ENCODE measurements at regions not wholly inside any gene's neighbourhood (a gene's known extent, or its start where the extent isn't known, plus 50 kb on each side); places are given as distances from the start of the nearest gene placed in this dataset.
"Not testable (repeated sequence)": the region's sequence is repeated elsewhere in the genome, so short reads cannot be mapped to it uniquely, and the experiment has no call there.

- no peak for DNase-seq (ENCODE audit: low spot score)
Observed at GRCh38 chr7:65251851-65252620, 121.6 kb upstream of the ZNF92 start.

DNA sequence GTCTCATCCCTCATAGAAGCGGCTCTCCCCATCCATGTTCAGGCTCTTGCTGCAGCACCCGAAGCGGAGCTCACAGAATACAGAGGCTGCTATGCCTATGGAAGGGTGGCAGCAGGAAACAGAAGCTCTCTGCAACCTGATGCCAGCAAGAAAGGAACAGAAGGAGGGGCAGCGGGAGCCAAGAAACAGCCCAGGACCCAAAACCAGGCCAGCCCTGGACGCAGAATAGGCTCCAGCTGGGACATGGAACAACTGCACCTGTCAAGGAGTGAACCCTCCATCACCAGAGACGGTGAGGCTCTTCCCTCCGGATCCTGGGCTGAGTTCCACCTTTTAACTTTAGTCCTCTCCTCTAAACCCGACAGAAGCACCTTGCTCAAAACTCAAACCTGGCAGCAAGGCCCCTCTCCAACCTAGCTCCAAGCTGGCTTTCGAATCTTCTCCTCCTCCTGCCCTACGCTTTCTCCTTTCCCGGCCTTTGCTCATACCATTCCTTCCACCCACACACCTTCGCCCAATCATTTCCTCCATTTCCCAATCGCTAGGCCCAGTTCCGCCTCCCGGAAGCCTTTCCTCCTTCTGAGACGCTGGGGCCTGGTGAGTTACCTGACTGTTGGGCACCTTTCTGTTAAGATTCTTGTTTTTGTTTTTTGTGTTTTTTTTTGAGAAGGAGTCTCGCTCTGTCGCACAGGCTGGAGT, 122.8 kb upstream of the ZNF92 start:
- DNase-seq (ENCODE audit: low spot score) = no peak

DNA sequence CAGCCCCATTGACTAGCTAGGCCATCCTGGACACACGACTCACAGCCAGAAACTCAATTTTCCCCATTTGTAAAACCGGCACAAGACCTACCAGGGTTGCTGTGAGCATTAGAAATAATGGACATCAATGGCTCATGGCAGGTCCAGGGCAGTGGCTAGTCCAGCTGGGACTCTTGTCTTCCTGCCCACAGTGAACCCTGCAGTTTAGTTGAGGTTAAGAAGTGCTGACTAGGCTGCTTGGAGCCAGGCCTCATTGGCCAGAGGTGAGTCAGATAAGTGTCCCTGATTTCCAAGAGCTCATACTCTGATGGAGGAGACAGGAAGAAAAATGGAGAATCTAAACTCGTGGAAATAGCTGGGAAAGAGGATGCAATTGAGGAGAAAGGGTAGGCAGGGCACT, 123.4 kb upstream of the ZNF92 start:
- no peak for DNase-seq (ENCODE audit: low spot score)

DNA sequence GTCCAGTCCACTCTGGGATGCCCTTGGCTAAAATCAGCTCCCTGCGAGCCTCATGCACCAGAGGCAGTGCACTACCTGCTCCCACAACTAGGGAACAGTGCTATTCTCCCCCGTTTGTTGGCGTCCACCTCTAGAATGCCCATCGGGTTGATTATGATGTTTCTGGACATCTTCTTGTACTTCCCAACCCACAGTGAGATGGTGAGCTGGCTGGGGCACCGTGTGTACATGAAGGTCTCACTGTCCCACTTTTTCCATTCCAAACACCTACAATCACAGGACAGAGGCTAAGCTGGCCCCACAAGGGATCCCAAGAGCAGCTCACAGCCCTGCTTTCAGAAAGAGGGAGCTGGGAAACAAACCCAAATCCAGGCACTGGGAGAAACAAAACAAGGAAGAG, 126.2 kb upstream of the ZNF92 start:
- no peak for DNase-seq (ENCODE audit: low spot score)

GRCh38 chr7:65239707-65240352, 133.8 kb upstream of the ZNF92 start:
- DNase-seq (ENCODE audit: low spot score) = no peak

- DNase-seq (ENCODE audit: low spot score) = no peak
Observed at GRCh38 chr7:65239324-65239706, 134.3 kb upstream of the ZNF92 start.

DNA sequence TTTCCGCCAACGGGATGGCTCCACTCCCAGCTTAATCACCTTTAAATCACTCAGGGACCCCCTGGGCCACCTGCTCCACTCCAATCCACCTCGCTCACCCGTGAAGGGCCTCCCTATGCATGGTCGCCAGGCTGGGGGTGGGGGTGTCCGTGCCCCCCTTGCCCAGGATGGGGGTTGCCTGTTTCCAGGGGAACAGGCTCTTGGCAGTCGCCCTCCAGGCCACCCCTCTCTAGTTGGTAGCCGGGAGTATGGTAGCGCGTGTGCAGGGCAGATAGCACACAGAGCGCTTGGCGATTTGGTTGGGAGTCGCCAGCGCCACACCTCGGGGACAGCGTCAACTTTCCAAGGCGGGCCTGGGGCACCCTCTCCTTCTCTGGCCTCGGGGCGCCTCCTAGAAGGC, 134.9 kb upstream of the ZNF92 start:
- no peak for DNase-seq (ENCODE audit: low spot score)

- no peak for DNase-seq (ENCODE audit: low spot score)
Observed at GRCh38 chr7:65235586-65235985, 138.1 kb upstream of the ZNF92 start.

DNA sequence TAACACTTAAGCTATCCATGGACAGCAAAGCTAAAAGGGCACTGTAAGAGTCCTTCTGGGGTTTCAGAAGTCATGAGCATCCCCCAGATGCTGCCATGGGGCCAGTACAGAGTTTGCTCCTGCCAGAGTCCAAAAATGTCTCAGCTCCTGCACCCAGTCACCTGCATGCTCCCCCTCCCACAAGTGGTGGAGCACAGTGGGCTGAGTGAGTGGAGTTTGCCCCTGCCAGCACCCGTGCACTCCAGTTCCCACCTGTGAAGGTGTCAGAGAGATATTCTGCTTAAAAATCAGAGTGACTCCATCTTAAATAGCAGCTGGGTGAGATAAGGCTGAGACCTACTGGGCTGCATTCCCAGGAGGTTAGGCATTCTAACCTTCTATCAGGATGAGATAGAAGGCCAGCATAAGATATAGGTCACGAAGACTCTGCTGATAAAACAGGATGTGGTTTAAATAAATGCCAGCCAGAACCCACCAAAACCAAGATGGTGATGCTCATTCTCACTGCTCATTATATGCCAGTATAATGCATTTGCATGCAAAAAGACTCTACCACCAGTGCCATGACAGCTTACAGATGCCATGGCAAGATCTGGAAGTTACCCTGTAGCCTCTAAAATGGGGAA, 140.1 kb upstream of the ZNF92 start:
- no peak for DNase-seq (ENCODE audit: low spot score)

DNA sequence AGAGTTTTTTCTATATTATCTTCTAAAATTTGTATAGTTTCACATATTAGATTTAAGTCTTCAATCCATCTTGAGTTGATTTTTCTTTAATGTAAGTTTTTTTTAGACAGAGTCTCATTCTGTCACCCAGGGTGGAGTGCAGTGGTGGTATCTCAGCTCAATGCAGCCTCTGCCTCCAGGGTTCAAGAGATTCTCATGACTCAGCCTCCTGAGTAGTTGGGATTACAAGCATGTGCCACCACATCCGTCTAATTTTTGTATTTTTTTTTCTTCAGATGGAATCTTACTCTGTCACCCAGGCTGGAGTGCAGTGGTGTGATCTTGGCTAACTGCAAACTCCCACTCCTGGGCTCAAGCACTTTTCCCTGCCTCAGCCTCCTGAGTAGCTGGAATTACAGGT, 143.4 kb upstream of the ZNF92 start:
- no peak for DNase-seq (ENCODE audit: low spot score)

DNA sequence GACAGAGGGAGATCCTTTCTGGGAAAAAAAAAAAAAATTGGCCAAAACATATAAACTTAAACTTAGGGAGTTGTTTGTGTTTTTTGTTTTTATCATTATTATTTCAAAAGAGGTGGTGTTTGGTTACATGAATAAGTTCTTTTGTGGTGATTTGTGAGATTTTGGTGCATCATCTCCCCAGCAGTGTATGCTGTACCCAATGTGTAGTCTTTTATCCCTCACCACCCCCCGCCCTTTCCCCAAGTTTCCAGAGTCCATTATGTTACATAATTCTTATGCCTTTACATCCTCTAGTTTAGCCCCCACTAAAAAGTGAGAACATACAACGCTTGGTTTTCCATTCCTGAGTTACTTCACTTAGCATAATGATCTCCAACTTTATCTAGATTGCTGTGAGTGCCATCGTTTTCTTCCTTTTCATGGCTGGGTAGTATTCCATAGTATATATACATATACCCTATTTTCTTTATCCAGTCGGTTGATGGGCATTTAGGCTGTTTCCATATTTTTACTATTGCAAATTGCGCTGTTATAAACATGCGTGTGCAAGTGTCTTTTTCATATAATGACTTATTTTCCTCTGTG, 148.1 kb upstream of the ZNF92 start:
- no peak for DNase-seq (ENCODE audit: low spot score)

- DNase-seq (ENCODE audit: low spot score) = no peak
Observed at GRCh38 chr7:65222655-65223054, 151.0 kb upstream of the ZNF92 start.

DNA sequence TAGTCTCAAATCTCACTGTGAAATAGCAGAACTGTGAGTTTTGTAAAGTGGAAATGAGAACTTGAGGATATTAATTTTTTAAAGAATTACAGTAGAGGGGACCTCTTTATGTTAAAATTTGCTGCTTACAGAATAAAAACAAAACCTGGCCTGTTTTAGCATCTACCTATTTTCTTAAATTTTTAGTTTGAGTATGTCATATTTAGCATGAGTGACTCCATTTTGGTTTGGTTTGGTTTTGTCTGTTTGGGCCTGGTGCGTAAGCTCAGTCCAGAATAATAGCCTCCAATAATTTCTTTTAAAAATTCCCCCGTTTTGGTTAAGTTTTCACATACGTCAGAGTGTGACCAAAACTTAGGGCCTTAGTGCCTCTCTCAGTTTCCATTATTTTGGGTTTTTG, 152.0 kb upstream of the ZNF92 start:
- no peak for DNase-seq (ENCODE audit: low spot score)

DNA sequence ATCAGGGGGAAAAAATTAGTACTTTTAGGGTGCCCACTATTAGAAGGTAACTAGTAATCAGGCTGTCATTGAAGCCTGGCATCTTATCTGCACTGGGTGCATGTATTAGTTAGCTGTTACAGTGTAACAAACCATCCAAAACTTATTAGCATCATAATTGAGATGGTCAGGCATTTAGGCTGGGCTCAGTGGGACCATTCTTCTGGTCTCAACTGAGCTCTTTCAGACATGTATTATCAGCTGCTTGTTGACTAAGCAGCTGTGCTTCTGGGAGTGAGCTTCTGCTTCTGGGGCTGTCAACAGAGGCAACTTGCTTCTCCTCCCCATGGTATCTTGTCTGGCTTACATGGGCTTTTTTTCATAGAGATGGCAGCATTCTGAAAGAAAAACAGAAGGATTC, 154.0 kb upstream of the ZNF92 start:
- no peak for DNase-seq (ENCODE audit: low spot score)

DNA sequence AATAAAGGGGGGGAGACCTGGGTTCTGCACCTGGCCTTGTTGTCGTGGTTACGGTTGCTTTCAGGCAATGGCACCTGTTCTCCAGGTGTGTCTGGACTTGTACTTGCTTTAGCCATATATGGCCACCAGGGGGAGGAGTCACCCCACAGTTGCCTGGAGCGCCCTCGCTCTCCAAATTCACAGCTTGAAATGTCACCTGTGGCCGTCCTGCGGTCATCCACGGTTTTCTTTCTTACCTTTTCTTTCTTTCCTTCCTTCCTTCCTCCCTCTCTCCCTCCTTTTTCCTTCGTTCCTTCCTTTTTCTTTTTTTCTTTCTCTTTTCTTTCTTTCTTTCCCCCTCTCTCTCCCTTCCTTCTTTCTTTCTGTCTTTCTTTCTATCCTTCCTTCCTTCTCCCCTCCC, 157.2 kb upstream of the ZNF92 start:
- no peak for DNase-seq (ENCODE audit: low spot score)

DNA sequence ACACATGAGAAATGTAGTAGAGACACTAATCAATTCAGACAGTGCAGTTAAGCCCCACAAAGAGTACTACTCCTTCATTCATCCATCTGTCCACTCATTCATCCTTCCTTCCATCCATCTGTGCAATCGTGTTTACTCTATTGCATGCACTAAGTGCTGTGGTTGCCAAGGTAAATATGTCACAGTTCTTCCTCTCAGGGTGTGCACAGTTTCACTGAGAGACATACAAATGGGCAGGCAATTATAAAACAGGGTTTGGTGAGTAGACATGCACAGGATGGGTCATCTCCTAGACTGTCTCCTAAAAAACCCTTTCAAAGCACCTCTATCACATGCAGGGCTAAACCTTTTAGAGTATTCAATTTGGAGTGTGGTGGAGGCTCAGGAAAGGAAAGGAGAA, 160.4 kb upstream of the ZNF92 start:
- not testable (repeated sequence) for DNase-seq (ENCODE audit: low spot score)

GRCh38 chr7:65199221-65199620, 174.4 kb upstream of the ZNF92 start:
- DNase-seq (ENCODE audit: low spot score) = not testable (repeated sequence)

DNA sequence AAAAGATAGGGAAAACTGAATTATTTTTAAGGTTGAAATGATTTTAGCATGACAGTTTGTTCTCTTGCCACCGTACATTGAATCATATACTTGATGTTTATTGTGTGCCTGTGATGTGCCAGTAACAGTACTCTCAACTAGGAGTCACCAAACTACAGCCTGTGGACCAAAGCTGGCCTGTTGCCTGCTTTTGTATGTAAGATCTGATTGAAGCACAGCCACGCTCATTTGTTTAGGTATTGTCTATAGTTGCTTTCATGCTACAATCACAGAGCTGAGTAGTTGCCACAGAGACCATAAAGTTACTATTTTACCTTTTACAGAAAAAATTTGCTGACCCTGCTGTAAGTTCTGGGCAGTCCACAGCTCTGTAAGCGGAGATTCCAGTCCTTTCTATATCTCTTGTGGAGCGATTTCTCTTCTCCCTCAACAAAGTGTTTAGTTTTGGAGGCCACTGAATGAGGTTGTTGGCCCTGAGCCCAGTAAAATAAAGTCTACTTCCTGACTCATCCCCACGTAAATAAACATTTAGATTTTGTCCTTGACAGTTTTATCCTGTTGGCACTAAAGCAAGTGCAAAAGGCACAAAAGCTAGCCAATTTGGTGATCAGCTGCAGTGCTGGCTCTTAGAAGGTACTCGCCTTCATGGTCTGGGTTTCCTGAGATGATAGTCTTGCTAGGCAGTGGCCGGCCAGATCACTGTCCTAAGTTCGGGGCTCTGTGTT, 180.2 kb upstream of the ZNF92 start:
- not testable (repeated sequence) for DNase-seq (ENCODE audit: low spot score)

- not testable (repeated sequence) for DNase-seq (ENCODE audit: low spot score)
Observed at GRCh38 chr7:65177041-65177440, 170.6 kb upstream of the ERV3-1 start.

GRCh38 chr7:65150105-65150504, 143.6 kb upstream of the ERV3-1 start:
- not testable (repeated sequence) for DNase-seq (ENCODE audit: low spot score)

DNA sequence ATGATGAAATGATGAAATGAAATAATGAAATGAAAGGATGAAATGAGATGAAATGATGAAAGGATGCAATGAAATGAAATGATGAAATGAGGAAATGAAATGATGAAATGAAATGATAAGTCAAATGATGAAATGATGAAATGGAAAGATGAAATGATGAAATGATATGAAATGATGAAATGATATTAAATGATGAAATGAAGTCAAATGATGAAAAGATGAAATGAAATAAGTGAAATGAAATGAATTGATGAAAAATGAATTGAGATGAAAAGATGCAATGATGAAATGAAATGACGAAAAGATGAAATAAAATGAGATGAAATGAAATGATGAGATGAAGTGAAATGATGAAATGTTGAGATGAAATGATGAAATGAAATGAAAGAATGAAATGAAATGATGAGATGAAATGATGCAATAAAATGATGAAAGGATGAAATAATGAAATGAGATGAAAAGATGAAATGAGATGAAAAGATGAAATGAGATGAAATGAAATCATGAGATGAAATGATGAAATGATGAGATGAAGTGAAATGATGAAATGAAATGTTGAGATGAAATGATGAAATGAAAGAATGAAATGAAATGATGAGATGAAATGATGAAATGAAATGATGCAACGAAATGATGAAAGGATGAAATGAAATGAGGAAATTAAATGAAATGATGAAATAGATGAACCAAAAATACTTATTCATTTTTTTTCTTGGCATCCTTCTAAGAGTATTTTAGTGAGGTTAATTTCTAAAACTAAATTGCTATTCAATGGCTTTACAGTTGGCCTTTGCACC, 139.8 kb upstream of the ERV3-1 start:
- DNase-seq (ENCODE audit: low spot score) = not testable (repeated sequence)
